22Rv1 (cell line): ENCODE measurements at regions not wholly inside any gene's neighbourhood (a gene's known extent, or its start where the extent isn't known, plus 50 kb on each side); places are given as distances from the start of the nearest gene placed in this dataset.

Experiments
- CTCF ChIP-seq: fragments of 450-650 bp; IDR thresholded peaks from 2 replicates; pipeline ENCODE4 v1.5.1; 2017; ENCODE audit warnings: mild to moderate bottlenecking
- ZFX ChIP-seq: fragments of 450-650 bp; IDR thresholded peaks from 2 replicates; pipeline ENCODE4 v1.6.1; 2017; ENCODE audit warnings: antibody characterized with exemption, borderline replicate concordance

- TF ChIP-seq CTCF (no peak), ZFX (no peak)
Observed at GRCh38 chr4:66820681-66821080, 724.6 kb downstream of the CENPC start.
